OCI-LY7 (cell line): ENCODE measurements at regions not wholly inside any gene's neighbourhood (a gene's known extent, or its start where the extent isn't known, plus 50 kb on each side); places are given as distances from the start of the nearest gene placed in this dataset.

ENCODE experiments used
- BruUV-seq: library from RNA; stranded (reverse); fragments of 400-500 nt; replicated peaks from 2 replicates; lab custom pipeline; 2021; lab: Mats Ljungman, UMichigan
- CTCF ChIA-PET: fragments of 300-600 bp; sonication (Branson Sonifier 250); formaldehyde crosslinking; loops from one replicate; lab custom pipeline; 2022; ENCODE audit warnings: antibody characterized with exemption; ENCODE audit not compliant: unreplicated experiment; lab: Charles Lee
- POLR2A ChIA-PET: fragments of 300-600 bp; sonication (Branson Sonifier 250); formaldehyde crosslinking; loops from one replicate; lab custom pipeline; 2022; ENCODE audit warnings: antibody characterized with exemption; lab: Charles Lee
- DNase-seq: peaks from one replicate; pipeline ENCODE4 v3.0.0-alpha.2; 2015; ENCODE audit warnings: low spot score
- H2AFZ ChIP-seq: fragments of 200-600 bp; sonication (generic), shearing (Covaris generic); 2 replicates; pipeline ENCODE4 v1.6.1; 2014; ENCODE audit warnings: mild to moderate bottlenecking, antibody characterized with exemption, low read length, moderate library complexity
- H3K27ac ChIP-seq: fragments of 200-600 bp; sonication (generic); 2 replicates; pipeline ENCODE4 v1.5.1; 2014; ENCODE audit warnings: mixed run types, low read depth, mild to moderate bottlenecking, moderate library complexity, low read length, inconsistent platforms; ENCODE audit not compliant: poor library complexity, severe bottlenecking
- H3K36me3 ChIP-seq: fragments of 200-600 bp; sonication (generic); 2 replicates; pipeline ENCODE4 v1.6.1; 2014; ENCODE audit warnings: mild to moderate bottlenecking, antibody characterized with exemption, low read length, moderate library complexity, mixed read lengths; ENCODE audit not compliant: insufficient read depth
- H3K4me1 ChIP-seq: fragments of 200-600 bp; sonication (generic); 2 replicates; pipeline ENCODE4 v1.5.1; 2014; ENCODE audit warnings: mild to moderate bottlenecking, low read length; ENCODE audit not compliant: insufficient read depth, poor library complexity, severe bottlenecking
- H3K4me2 ChIP-seq: fragments of 200-600 bp; sonication (generic); 2 replicates; pipeline ENCODE4 v1.6.1; 2014; ENCODE audit warnings: mild to moderate bottlenecking, low read length
- H3K4me3 ChIP-seq: fragments of 200-600 bp; sonication (generic); 2 replicates; pipeline ENCODE4 v1.5.1; 2014; ENCODE audit warnings: mild to moderate bottlenecking, low read depth, low read length; ENCODE audit not compliant: poor library complexity, severe bottlenecking
- H3K79me2 ChIP-seq: fragments of 200-600 bp; sonication (generic); 2 replicates; pipeline ENCODE4 v1.6.1; 2016; ENCODE audit warnings: low read depth, mild to moderate bottlenecking, low read length, moderate library complexity, mixed read lengths; ENCODE audit not compliant: insufficient read depth
- H3K9me2 ChIP-seq: fragments of 200-600 bp; sonication (generic); 2 replicates; pipeline ENCODE4 v1.6.1; 2016; ENCODE audit warnings: mild to moderate bottlenecking, low read length, mixed read lengths; ENCODE audit not compliant: insufficient read depth
- H3K9me3 ChIP-seq: fragments of 200-600 bp; sonication (generic); 2 replicates; pipeline ENCODE4 v1.6.1; 2014; ENCODE audit warnings: mild to moderate bottlenecking, mixed run types, low read length, mixed read lengths
- H4K20me1 ChIP-seq: fragments of 200-600 bp; sonication (generic); 2 replicates; pipeline ENCODE4 v1.6.1; 2014; ENCODE audit warnings: mild to moderate bottlenecking, antibody characterized with exemption, low read length, moderate library complexity, mixed read lengths; ENCODE audit not compliant: insufficient read depth
- EZH2phosphoT487 ChIP-seq: fragments of 200-600 bp; sonication (generic); IDR thresholded peaks from 2 replicates; pipeline ENCODE4 v1.6.1; 2018; ENCODE audit warnings: low read depth, borderline replicate concordance, mild to moderate bottlenecking, mixed run types, antibody characterized with exemption, low read length, moderate library complexity, mixed read lengths
- intact Hi-C: fragments of 100-400 bp; cut with micrococcal nuclease; formaldehyde crosslinking; loops from one replicate; pipeline ENCODE4 v1.10.0; 2022; ENCODE audit not compliant: unreplicated experiment
- TF ChIP-seq, protein P1 (sequence below): fragments of 200-600 bp; sonication (generic); conservative IDR thresholded peaks from 2 replicates; pipeline ENCODE4 v1.5.1; 2014; ENCODE audit warnings: mild to moderate bottlenecking, antibody characterized with exemption, low read length, moderate library complexity, mixed read lengths

GRCh38 chr7:106374437-106374836, 89.7 kb upstream of the NAMPT start:
- Histone ChIP-seq H3K4me3 (no peak overlapping the region), H3K79me2 (no peaks in the 10 kb centered on the region), H2AFZ (no peak overlapping the region), H4K20me1 (no peaks in the 10 kb centered on the region), H3K4me2 (no peak overlapping the region), H3K9me2 (no peaks in the 10 kb centered on the region), H3K36me3 (no peaks in the 10 kb centered on the region), H3K4me1 (no peaks in the 10 kb centered on the region), H3K27ac (no peak overlapping the region), H3K9me3 (no peaks in the 10 kb centered on the region)
- TF ChIP-seq, protein P1, sequence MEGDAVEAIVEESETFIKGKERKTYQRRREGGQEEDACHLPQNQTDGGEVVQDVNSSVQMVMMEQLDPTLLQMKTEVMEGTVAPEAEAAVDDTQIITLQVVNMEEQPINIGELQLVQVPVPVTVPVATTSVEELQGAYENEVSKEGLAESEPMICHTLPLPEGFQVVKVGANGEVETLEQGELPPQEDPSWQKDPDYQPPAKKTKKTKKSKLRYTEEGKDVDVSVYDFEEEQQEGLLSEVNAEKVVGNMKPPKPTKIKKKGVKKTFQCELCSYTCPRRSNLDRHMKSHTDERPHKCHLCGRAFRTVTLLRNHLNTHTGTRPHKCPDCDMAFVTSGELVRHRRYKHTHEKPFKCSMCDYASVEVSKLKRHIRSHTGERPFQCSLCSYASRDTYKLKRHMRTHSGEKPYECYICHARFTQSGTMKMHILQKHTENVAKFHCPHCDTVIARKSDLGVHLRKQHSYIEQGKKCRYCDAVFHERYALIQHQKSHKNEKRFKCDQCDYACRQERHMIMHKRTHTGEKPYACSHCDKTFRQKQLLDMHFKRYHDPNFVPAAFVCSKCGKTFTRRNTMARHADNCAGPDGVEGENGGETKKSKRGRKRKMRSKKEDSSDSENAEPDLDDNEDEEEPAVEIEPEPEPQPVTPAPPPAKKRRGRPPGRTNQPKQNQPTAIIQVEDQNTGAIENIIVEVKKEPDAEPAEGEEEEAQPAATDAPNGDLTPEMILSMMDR: no peak
- no peak for TF ChIP-seq EZH2phosphoT487
- intact Hi-C loops: no loop called here
- DNase-seq: no peak
- POLR2A ChIA-PET: no interaction called here
- no TSS peak for BruUV-seq
- CTCF ChIA-PET: no interaction called here

- Histone ChIP-seq H4K20me1 (no peaks in the 10 kb centered on the region), H3K36me3 (no peaks in the 10 kb centered on the region), H3K4me1 (no peaks in the 10 kb centered on the region), H3K27ac (no peak overlapping the region), H3K9me2 (no peaks in the 10 kb centered on the region), H3K9me3 (no peaks in the 10 kb centered on the region), H3K4me2 (no peak overlapping the region), H2AFZ (no peak overlapping the region), H3K79me2 (no peaks in the 10 kb centered on the region), H3K4me3 (no peak overlapping the region)
- BruUV-seq: no TSS peak
- POLR2A ChIA-PET: no interaction called here
- intact Hi-C loops: no loop called here
- CTCF ChIA-PET: no interaction called here
- no peak for DNase-seq
- TF ChIP-seq, protein P1: no peak
- TF ChIP-seq EZH2phosphoT487: no peak
Measured at GRCh38 chr7:106372595-106373318, 88.0 kb upstream of the NAMPT start.

- CTCF ChIA-PET: no interaction called here
- intact Hi-C loops: no loop called here
- Histone ChIP-seq H3K9me2 (no peaks in the 10 kb centered on the region), H3K4me1 (no peaks in the 10 kb centered on the region), H3K9me3 (no peaks in the 10 kb centered on the region), H3K79me2 (no peaks in the 10 kb centered on the region), H3K4me3 (no peak overlapping the region), H2AFZ (no peak overlapping the region), H3K4me2 (no peak overlapping the region), H3K27ac (no peak overlapping the region), H4K20me1 (no peaks in the 10 kb centered on the region), H3K36me3 (no peaks in the 10 kb centered on the region)
- no peak for TF ChIP-seq EZH2phosphoT487
- TF ChIP-seq, protein P1: no peak
- POLR2A ChIA-PET: no interaction called here
- no peak for DNase-seq
- no TSS peak for BruUV-seq
Measured at GRCh38 chr7:106372126-106372525, 87.3 kb upstream of the NAMPT start.
